CD4-positive, alpha-beta memory T cell (primary cell): ENCODE measurements at regions not wholly inside any gene's neighbourhood (a gene's known extent, or its start where the extent isn't known, plus 50 kb on each side); places are given as distances from the start of the nearest gene placed in this dataset.

Experiments used
- CTCF ChIA-PET: fragments of 350-600 bp; sonication (Branson Sonifier 250); formaldehyde crosslinking; loops from one replicate; lab custom pipeline; 2021; ENCODE audit warnings: inconsistent platforms; ENCODE audit not compliant: partially characterized antibody; lab: Charles Lee
- POLR2A ChIA-PET: fragments of 350-600 bp; sonication (Branson Sonifier 250); formaldehyde crosslinking; loops from one replicate; lab custom pipeline; 2021; ENCODE audit not compliant: partially characterized antibody; lab: Charles Lee
- DNase-seq, 5 donors: peaks; one replicate each; pipeline versions ENCODE4 v3.0.0 to v3.0.0-alpha.2; 2020 to 2022; ENCODE audit warnings: mixed read lengths in 1 of 5
- H3K27ac ChIP-seq: one replicate; pipeline ENCODE4 v1.7.0; 2013; ENCODE audit warnings: low read depth, low read length
- H3K27me3 ChIP-seq: 2 replicates; pipeline ENCODE4 v1.7.0; 2013; ENCODE audit warnings: mild to moderate bottlenecking, low read length, moderate library complexity; ENCODE audit not compliant: insufficient read depth
- H3K36me3 ChIP-seq: 2 replicates; pipeline ENCODE4 v1.7.0; 2013; ENCODE audit warnings: mild to moderate bottlenecking, low read length, moderate library complexity; ENCODE audit not compliant: insufficient read depth
- H3K4me1 ChIP-seq: 2 replicates; pipeline ENCODE4 v1.7.0; 2013; ENCODE audit warnings: mild to moderate bottlenecking, low read length, moderate library complexity; ENCODE audit not compliant: insufficient read depth
- H3K4me3 ChIP-seq, 2 donors: one replicate each; pipeline ENCODE4 v1.7.0; 2013; ENCODE audit warnings: low read length in 2 of 2, mild to moderate bottlenecking in 1 of 2
- H3K9me3 ChIP-seq, 2 donors: one replicate each; pipeline ENCODE4 v1.7.0; 2013; ENCODE audit warnings: low read length in 2 of 2, control low read depth in 1 of 2; ENCODE audit not compliant: control insufficient read depth in 1 of 2
- H3K27ac Mint-ChIP-seq, 7 donors: one replicate each; pipeline ENCODE4 v1.8.0; 2020 to 2021; ENCODE audit warnings: mixed read lengths in 7 of 7, mild to moderate bottlenecking in 6 of 7, inconsistent platforms in 3 of 7, moderate library complexity in 3 of 7
- H3K27me3 Mint-ChIP-seq, 2 donors: one replicate each; pipeline ENCODE4 v1.8.0; 2020 to 2021; ENCODE audit warnings: mixed read lengths in 2 of 2
- H3K36me3 Mint-ChIP-seq, 2 donors: one replicate each; pipeline ENCODE4 v1.8.0; 2020 to 2021; ENCODE audit warnings: mixed read lengths in 2 of 2, inconsistent platforms in 1 of 2, mild to moderate bottlenecking in 1 of 2
- H3K4me1 Mint-ChIP-seq, 4 donors: one replicate each; pipeline ENCODE4 v1.8.0; 2020 to 2021; ENCODE audit warnings: mixed read lengths in 4 of 4, mild to moderate bottlenecking in 1 of 4
- H3K4me3 Mint-ChIP-seq, 8 donors: one replicate each; pipeline ENCODE4 v1.8.0; 2020 to 2021; ENCODE audit warnings: mixed read lengths in 8 of 8, mild to moderate bottlenecking in 7 of 8, moderate library complexity in 6 of 8, inconsistent platforms in 3 of 8
- H3K9me3 Mint-ChIP-seq, 8 donors: one replicate each; pipeline ENCODE4 v1.8.0; 2020 to 2021; ENCODE audit warnings: mixed read lengths in 8 of 8, mild to moderate bottlenecking in 5 of 8, inconsistent platforms in 3 of 8, moderate library complexity in 1 of 8
- intact Hi-C: fragments of 100-400 bp; cut with micrococcal nuclease; formaldehyde crosslinking; loops from one replicate; pipeline ENCODE4 v1.15.1; 2023

DNA sequence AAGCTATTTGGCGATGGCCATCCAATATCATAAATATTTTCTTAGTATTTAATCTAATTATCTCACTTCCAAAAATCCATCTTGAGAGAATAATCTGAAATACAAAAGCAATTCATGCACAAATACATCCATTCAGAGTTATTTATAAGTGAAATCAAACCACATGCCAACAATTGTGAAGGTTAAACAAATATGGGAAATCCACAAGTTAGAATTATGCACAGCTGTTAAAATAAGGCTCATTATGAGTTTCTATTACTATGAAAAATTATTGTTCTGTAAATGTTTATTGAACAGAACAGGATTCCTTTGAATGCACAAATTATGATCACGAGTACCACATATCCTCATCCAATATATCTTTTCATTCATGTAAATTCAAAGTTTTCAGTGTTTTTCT is 267.7 kb downstream of the PLOD2 start:
- H3K4me3 ChIP-seq = no peak overlapping the region
- POLR2A ChIA-PET = no interaction called here
- H3K9me3 Mint-ChIP-seq = peaks cover 0 to 5% (median 0%) of the 10 kb centered on the region in 8 donors
- H3K27ac ChIP-seq = no peak overlapping the region
- H3K9me3 ChIP-seq = no peaks in the 10 kb centered on the region
- H3K27ac Mint-ChIP-seq = no peak overlapping the region
- no peaks in the 10 kb centered on the region for H3K4me1 ChIP-seq
- CTCF ChIA-PET = no interaction called here
- no peaks in the 10 kb centered on the region for H3K27me3 Mint-ChIP-seq
- no peak overlapping the region for H3K4me3 Mint-ChIP-seq
- DNase-seq = no peak
- H3K36me3 Mint-ChIP-seq = no peaks in the 10 kb centered on the region
- H3K36me3 ChIP-seq = no peaks in the 10 kb centered on the region
- intact Hi-C loops = no loop called here
- no peaks in the 10 kb centered on the region for H3K27me3 ChIP-seq
- H3K4me1 Mint-ChIP-seq = no peaks in the 10 kb centered on the region

DNA sequence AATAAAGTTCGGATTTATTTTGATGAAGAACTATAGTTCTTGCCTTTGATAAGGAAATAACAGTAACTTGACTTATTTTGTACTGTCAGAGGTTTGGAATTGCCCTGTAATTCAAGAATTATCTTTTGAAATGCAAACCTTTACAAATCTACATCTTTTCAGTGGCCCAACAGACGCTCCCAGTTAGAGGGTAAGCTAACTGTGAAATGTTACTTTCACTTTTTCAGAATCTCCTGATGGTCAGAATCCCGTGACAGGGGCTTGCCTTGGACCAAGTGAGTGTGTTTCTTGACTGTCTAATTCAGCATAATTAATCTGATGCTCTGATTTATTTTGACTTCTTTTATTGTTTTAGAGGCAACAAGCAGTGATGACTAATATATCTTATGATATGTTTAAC is 262.5 kb downstream of the PLOD2 start:
- H3K27ac ChIP-seq = no peak overlapping the region
- no peaks in the 10 kb centered on the region for H3K27me3 Mint-ChIP-seq
- H3K9me3 ChIP-seq = no peaks in the 10 kb centered on the region
- ChIA-PET POLR2A (no interaction called here), CTCF (no interaction called here)
- H3K9me3 Mint-ChIP-seq = peaks cover 0 to 3% (median 0%) of the 10 kb centered on the region in 8 donors
- no peaks in the 10 kb centered on the region for H3K4me1 Mint-ChIP-seq
- DNase-seq = no peak
- no peak overlapping the region for H3K27ac Mint-ChIP-seq
- no peak overlapping the region for H3K4me3 Mint-ChIP-seq
- H3K36me3 ChIP-seq = no peaks in the 10 kb centered on the region
- H3K4me3 ChIP-seq = no peak overlapping the region
- intact Hi-C loops = no loop called here
- no peaks in the 10 kb centered on the region for H3K4me1 ChIP-seq
- H3K36me3 Mint-ChIP-seq = no peaks in the 10 kb centered on the region
- H3K27me3 ChIP-seq = no peaks in the 10 kb centered on the region

DNA sequence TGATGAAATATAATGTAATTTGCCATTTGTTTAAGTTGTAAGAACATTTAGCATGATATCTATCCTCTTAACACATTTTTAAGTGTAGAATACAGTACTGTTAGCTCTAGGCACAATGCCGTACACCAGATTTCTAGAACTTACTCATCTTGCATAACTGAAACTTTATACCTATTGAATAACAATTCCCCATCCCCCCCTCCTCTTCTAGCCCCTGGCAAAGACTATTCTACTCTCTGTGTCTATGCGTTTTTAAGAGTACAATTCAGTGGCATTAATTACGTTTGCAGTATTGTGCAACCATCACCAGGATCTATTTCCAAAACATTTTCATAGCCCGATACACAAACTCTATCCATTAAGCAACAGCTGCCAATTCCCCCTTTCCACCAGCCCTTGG is 261.7 kb downstream of the PLOD2 start:
- Histone ChIP-seq H3K27me3 (no peaks in the 10 kb centered on the region), H3K4me3 (no peak overlapping the region), H3K27ac (no peak overlapping the region), H3K4me1 (no peaks in the 10 kb centered on the region), H3K36me3 (no peaks in the 10 kb centered on the region), H3K9me3 (no peaks in the 10 kb centered on the region)
- Mint-ChIP-seq H3K4me3 (no peak overlapping the region), H3K9me3 (peaks cover 0 to 3% (median 0%) of the 10 kb centered on the region in 8 donors), H3K36me3 (no peaks in the 10 kb centered on the region), H3K4me1 (no peaks in the 10 kb centered on the region), H3K27ac (no peak overlapping the region), H3K27me3 (no peaks in the 10 kb centered on the region)
- CTCF ChIA-PET = no interaction called here
- intact Hi-C loops = no loop called here
- no peak for DNase-seq
- POLR2A ChIA-PET = no interaction called here

DNA sequence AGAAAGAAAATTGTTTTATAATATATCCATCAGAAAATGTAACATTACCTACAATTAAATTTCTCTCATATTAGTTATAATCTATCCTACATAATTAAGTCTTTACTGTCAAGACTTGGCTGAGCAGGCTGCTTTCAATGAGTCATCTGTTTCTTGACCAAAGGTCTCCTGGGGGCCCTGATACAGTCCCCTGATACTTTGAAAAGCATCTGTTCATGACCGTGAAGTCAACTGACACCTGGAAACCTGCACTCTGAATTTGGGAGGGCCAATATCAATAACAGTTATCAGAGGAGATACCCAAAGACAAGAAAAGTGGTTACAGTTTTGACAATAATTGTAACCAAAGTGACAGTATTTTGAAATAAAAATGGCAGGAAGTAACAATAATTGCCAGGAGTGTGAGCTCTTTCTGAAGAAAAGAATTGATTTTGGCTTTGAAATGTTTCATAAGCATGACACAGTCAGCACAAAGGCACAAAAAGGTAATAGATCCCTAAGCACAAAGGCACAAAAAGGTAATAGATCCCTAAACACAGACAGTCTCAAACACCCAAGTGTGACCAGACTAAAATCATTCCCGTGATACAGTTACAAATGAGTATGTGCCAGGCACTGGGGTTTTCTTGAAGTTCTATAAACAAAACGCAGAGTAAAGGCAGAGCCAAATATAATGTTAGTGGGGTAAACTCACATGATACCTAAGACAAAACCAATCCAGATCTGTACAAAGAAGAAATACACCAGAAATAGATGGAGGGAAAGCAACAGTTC is 260.7 kb downstream of the PLOD2 start:
- H3K27me3 ChIP-seq = no peaks in the 10 kb centered on the region
- CTCF ChIA-PET = no interaction called here
- H3K4me1 Mint-ChIP-seq = no peaks in the 10 kb centered on the region
- no peaks in the 10 kb centered on the region for H3K27me3 Mint-ChIP-seq
- no peaks in the 10 kb centered on the region for H3K36me3 Mint-ChIP-seq
- no peak overlapping the region for H3K27ac ChIP-seq
- intact Hi-C loops = no loop called here
- no peak overlapping the region for H3K4me3 ChIP-seq
- H3K27ac Mint-ChIP-seq = no peak overlapping the region
- no peaks in the 10 kb centered on the region for H3K4me1 ChIP-seq
- H3K4me3 Mint-ChIP-seq = no peak overlapping the region
- peaks cover 0 to 1% (median 0%) of the 10 kb centered on the region in 8 donors for H3K9me3 Mint-ChIP-seq
- DNase-seq = no peak
- H3K36me3 ChIP-seq = no peaks in the 10 kb centered on the region
- H3K9me3 ChIP-seq = no peaks in the 10 kb centered on the region
- POLR2A ChIA-PET = no interaction called here

DNA sequence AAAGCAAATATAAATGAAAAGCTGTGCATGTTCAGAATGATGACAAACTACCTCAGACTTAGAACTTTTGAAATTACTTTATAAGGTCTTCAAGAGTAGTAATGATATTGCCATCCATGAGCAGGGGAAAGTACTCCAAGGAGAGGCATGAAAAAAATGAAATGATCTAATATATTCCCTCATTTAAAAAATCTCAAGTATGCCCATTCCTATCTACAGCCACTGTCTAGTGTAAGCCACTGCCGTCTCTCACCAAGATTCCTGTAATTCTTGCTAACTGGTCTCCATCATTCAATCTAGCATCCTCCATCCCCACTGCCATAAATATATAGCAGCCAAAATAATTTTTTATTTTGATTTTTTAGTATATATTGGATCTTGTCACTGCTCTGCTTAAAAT is 258.8 kb downstream of the PLOD2 start:
- POLR2A ChIA-PET = no interaction called here
- CTCF ChIA-PET = no interaction called here
- intact Hi-C loops = no loop called here

DNA sequence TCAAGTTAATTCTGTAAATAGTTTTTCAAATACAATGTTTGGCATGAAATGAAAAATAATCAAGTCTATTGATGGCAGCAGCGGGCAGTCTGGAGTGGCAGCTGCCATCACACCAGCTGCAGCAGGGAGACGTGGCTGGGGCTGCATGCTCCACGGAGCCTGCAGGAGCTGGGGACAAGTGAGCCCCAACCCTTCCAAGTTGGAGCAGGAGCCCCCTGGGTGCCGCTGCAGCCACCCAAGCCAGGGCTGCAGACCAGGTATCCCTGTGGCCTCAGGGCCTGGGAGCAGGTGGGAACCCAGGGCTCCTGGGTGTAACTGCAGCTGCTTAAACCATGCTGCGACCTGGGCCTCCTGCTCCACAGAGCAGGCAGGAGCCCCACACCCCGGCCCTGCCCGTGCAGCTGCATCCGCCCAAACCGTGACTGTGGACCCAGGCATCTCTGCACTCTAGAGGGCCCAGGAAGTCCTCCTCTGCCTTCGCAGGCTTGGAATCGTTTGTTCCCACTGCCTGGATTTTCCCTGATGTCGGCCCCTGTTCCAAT is 257.4 kb downstream of the PLOD2 start:
- H3K4me1 Mint-ChIP-seq = no peaks in the 10 kb centered on the region
- Histone ChIP-seq H3K27me3 (no peaks in the 10 kb centered on the region), H3K36me3 (no peaks in the 10 kb centered on the region), H3K4me3 (no peak overlapping the region), H3K4me1 (no peaks in the 10 kb centered on the region), H3K9me3 (no peaks in the 10 kb centered on the region), H3K27ac (no peak overlapping the region)
- H3K27ac Mint-ChIP-seq = no peak overlapping the region
- H3K36me3 Mint-ChIP-seq = no peaks in the 10 kb centered on the region
- intact Hi-C loops = no loop called here
- peaks cover 0 to 2% (median 0%) of the 10 kb centered on the region in 8 donors for H3K9me3 Mint-ChIP-seq
- POLR2A ChIA-PET = no interaction called here
- no peak for DNase-seq
- H3K4me3 Mint-ChIP-seq = no peak overlapping the region
- CTCF ChIA-PET = interaction anchor here (0.5 kb wide), 1 partner anchor 84 kb away, joined by 4 read pairs; no protein-coding TSS in a partner anchor
- H3K27me3 Mint-ChIP-seq = no peaks in the 10 kb centered on the region

More for the DNA sequence above, 258.8 kb downstream of the PLOD2 start:
- Mint-ChIP-seq H3K4me1 (no peaks in the 10 kb centered on the region), H3K27me3 (no peaks in the 10 kb centered on the region), H3K9me3 (peaks cover 0 to 2% (median 0%) of the 10 kb centered on the region in 8 donors), H3K36me3 (no peaks in the 10 kb centered on the region), H3K27ac (no peak overlapping the region), H3K4me3 (no peak overlapping the region)
- Histone ChIP-seq H3K4me1 (no peaks in the 10 kb centered on the region), H3K36me3 (no peaks in the 10 kb centered on the region), H3K9me3 (no peaks in the 10 kb centered on the region), H3K4me3 (no peak overlapping the region), H3K27me3 (no peaks in the 10 kb centered on the region), H3K27ac (no peak overlapping the region)
- no peak for DNase-seq

DNA sequence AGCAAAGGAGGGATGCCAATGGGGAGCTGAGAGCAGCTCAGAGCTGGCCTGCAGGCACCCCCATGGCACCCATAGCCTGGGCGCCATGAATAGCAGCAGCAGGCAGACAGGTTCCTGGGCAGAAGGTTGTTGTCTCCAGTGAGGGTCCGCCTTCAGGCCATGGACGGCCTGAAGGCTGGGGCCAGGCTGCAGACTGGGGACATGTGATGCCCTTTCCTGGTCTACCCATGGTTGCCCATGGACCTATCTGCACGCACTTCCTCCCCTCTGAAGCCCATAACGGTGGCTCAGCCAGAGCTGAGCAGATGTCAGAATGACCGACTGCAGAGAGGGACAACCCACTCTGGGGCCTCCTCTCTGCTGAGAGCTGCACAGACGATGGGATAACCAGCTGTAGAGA is 256.8 kb downstream of the PLOD2 start:
- H3K4me1 Mint-ChIP-seq = no peaks in the 10 kb centered on the region
- H3K27me3 Mint-ChIP-seq = no peaks in the 10 kb centered on the region
- no peaks in the 10 kb centered on the region for H3K36me3 ChIP-seq
- no peaks in the 10 kb centered on the region for H3K27me3 ChIP-seq
- H3K27ac Mint-ChIP-seq = no peak overlapping the region
- no peaks in the 10 kb centered on the region for H3K36me3 Mint-ChIP-seq
- ChIA-PET CTCF (interaction anchor here (0.5 kb wide), 1 partner anchor 83 kb away, joined by 4 read pairs; no protein-coding TSS in a partner anchor), POLR2A (no interaction called here)
- H3K9me3 ChIP-seq = no peaks in the 10 kb centered on the region
- peak in 1 of 5 donors; percentile 34 for DNase-seq
- no peak overlapping the region for H3K4me3 Mint-ChIP-seq
- intact Hi-C loops = no loop called here
- no peaks in the 10 kb centered on the region for H3K4me1 ChIP-seq
- no peak overlapping the region for H3K27ac ChIP-seq
- H3K9me3 Mint-ChIP-seq = peaks cover 0 to 2% (median 0%) of the 10 kb centered on the region in 8 donors
- H3K4me3 ChIP-seq = no peak overlapping the region
